Nephron progenitor cell (in vitro differentiated cells): ENCODE measurements at regions not wholly inside any gene's neighbourhood (a gene's known extent, or its start where the extent isn't known, plus 50 kb on each side); places are given as distances from the start of the nearest gene placed in this dataset.

Experiments
- DNase-seq: peaks from one replicate; pipeline ENCODE4 v3.0.0; 2021
- H3K27ac Mint-ChIP-seq: 2 replicates; pipeline ENCODE4 v1.8.0; 2021; ENCODE audit warnings: mild to moderate bottlenecking, moderate library complexity, mixed read lengths
- H3K27me3 Mint-ChIP-seq: 2 replicates; pipeline ENCODE4 v1.8.0; 2021; ENCODE audit warnings: mild to moderate bottlenecking, low read depth, mixed read lengths; ENCODE audit not compliant: poor library complexity
- H3K36me3 Mint-ChIP-seq: 2 replicates; pipeline ENCODE4 v1.8.0; 2021; ENCODE audit warnings: low read depth, mixed read lengths
- H3K4me1 Mint-ChIP-seq: 2 replicates; pipeline ENCODE4 v1.8.0; 2021; ENCODE audit warnings: mixed read lengths
- H3K4me3 Mint-ChIP-seq: 2 replicates; pipeline ENCODE4 v1.8.0; 2021; ENCODE audit warnings: mild to moderate bottlenecking, moderate library complexity, mixed read lengths
- H3K9me3 Mint-ChIP-seq: 2 replicates; pipeline ENCODE4 v1.8.0; 2021; ENCODE audit warnings: mild to moderate bottlenecking, moderate library complexity, mixed read lengths
- TF ChIP-seq, protein P1 (sequence below): fragments of 200-600 bp; sonication (generic); IDR thresholded peaks from 2 replicates; pipeline ENCODE4 v1.5.0; 2021; ENCODE audit warnings: antibody characterized with exemption

DNA sequence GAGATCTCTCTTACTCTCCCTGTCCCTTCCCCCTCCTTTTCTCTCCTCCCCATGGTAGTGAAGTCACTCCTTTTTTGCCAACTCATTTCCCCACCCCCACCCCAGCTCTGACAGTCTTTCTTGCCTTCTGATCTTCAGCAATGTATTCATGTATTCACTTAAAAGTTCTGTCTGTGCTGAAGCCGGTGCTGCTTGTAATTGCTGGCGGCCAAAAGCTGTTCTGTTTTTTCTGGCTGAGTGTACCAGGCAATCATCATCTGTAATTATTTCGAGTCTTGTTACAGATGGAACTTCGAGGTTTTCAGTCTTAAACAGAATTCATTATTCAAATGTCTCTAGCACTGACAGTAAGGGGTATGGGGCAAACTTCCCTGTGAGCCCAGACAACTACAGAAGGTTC, 99.5 kb downstream of the SPATA19 start:
- Mint-ChIP-seq H3K27me3 (peaks cover 3% of the 10 kb centered on the region), H3K4me3 (no peak overlapping the region), H3K4me1 (peaks cover 7% of the 10 kb centered on the region), H3K27ac (no peak overlapping the region), H3K9me3 (peaks cover 10% of the 10 kb centered on the region), H3K36me3 (no peaks in the 10 kb centered on the region)
- DNase-seq = no peak
- TF ChIP-seq, protein P1, sequence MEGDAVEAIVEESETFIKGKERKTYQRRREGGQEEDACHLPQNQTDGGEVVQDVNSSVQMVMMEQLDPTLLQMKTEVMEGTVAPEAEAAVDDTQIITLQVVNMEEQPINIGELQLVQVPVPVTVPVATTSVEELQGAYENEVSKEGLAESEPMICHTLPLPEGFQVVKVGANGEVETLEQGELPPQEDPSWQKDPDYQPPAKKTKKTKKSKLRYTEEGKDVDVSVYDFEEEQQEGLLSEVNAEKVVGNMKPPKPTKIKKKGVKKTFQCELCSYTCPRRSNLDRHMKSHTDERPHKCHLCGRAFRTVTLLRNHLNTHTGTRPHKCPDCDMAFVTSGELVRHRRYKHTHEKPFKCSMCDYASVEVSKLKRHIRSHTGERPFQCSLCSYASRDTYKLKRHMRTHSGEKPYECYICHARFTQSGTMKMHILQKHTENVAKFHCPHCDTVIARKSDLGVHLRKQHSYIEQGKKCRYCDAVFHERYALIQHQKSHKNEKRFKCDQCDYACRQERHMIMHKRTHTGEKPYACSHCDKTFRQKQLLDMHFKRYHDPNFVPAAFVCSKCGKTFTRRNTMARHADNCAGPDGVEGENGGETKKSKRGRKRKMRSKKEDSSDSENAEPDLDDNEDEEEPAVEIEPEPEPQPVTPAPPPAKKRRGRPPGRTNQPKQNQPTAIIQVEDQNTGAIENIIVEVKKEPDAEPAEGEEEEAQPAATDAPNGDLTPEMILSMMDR = no peak

DNA sequence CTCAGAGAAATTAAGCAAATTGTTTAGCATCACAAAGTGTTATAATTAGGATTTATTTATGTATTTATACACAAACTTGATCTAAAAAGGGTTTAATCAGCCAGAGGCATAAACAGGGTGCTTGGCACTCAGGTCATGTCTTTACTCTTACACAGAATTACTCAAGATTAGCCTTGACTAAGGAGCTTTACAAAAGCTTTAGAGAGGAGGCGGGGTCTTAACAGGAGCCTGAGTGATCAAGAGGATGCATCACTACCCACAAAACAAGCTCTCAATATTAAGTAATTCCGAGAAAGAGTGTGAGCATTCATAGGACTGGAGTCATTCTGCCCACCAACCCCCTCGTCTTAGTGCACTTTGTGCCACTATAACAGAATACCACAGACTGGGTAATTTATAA, 103.0 kb downstream of the SPATA19 start:
- H3K27ac Mint-ChIP-seq = no peak overlapping the region
- no peak overlapping the region for H3K4me3 Mint-ChIP-seq
- peaks cover 7% of the 10 kb centered on the region for H3K4me1 Mint-ChIP-seq
- no peaks in the 10 kb centered on the region for H3K9me3 Mint-ChIP-seq
- DNase-seq = no peak
- no peaks in the 10 kb centered on the region for H3K27me3 Mint-ChIP-seq
- no peaks in the 10 kb centered on the region for H3K36me3 Mint-ChIP-seq
- TF ChIP-seq, protein P1 = no peak

DNA sequence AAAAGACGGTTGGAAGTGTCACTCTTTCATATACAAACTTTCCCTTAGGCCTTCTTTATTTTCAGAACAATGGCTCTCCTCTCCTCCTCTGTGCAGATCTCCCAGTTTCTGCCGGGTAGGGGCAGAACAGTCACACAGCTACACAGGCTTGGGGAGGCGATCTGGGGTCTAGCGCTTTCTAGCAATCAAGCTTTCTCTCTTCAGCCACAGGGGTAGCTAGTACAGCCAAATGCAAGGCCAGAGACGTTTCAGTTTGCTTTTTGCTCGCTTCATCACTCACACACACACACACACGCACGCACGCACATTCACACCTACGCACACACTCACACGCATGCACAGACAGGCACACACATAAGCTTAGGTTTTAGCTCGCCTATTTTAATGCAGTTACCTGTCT, 104.3 kb downstream of the SPATA19 start:
- H3K36me3 Mint-ChIP-seq = no peaks in the 10 kb centered on the region
- H3K27ac Mint-ChIP-seq = no peak overlapping the region
- DNase-seq = no peak
- TF ChIP-seq, protein P1 = no peak
- H3K27me3 Mint-ChIP-seq = peaks cover under 1% of the 10 kb centered on the region
- peaks cover 3% of the 10 kb centered on the region for H3K9me3 Mint-ChIP-seq
- H3K4me1 Mint-ChIP-seq = no peaks in the 10 kb centered on the region
- H3K4me3 Mint-ChIP-seq = no peak overlapping the region

DNA sequence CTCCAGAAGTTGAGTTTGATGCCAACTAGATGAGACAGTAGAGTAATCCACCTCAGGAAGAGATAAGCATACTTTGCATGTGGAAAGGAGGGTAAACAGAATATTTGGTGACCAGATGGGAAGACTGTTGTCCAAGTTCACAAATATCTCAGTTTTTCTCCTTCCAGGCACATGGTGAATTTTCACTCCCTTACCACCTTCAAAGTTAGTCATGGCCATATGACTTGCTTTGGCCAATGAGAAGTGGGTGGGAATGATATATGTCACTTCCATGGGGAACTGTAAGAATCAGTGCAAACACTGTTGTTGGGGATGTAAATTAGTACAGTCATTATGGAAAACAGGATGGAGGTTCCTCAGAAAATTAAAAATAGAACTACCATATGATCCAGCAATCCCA, 105.8 kb downstream of the SPATA19 start:
- TF ChIP-seq, protein P1 = no peak
- no peaks in the 10 kb centered on the region for H3K36me3 Mint-ChIP-seq
- H3K4me1 Mint-ChIP-seq = no peaks in the 10 kb centered on the region
- no peak for DNase-seq
- peaks cover 7% of the 10 kb centered on the region for H3K27me3 Mint-ChIP-seq
- H3K4me3 Mint-ChIP-seq = no peak overlapping the region
- H3K27ac Mint-ChIP-seq = no peak overlapping the region
- peaks cover 8% of the 10 kb centered on the region for H3K9me3 Mint-ChIP-seq

DNA sequence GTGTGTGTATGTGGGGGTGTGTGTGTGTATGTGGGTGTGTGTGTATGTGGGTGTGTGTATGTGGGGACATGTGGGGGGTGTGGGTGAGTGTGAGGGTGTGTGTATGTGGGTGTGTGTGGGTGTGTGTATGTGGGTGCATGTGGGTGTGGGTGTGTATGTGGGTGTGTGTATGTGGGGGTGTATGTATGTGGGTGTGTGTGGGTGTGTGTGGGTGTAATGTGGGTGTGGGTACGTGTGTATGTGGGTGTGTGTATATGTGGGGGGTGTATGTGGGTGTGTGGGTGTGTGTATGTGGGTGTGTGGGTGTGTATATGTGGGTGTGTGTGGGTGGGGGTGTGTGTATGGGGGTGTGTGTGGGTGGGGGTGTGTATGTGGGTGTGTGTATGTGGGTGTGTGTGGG, 106.7 kb downstream of the SPATA19 start:
- H3K27ac Mint-ChIP-seq = peak overlapping the region; percentile 6
- DNase-seq = no peak
- TF ChIP-seq, protein P1 = no peak
- peaks cover 7% of the 10 kb centered on the region for H3K27me3 Mint-ChIP-seq
- H3K9me3 Mint-ChIP-seq = peaks cover 8% of the 10 kb centered on the region
- H3K4me1 Mint-ChIP-seq = no peaks in the 10 kb centered on the region
- no peaks in the 10 kb centered on the region for H3K36me3 Mint-ChIP-seq
- H3K4me3 Mint-ChIP-seq = no peak overlapping the region

DNA sequence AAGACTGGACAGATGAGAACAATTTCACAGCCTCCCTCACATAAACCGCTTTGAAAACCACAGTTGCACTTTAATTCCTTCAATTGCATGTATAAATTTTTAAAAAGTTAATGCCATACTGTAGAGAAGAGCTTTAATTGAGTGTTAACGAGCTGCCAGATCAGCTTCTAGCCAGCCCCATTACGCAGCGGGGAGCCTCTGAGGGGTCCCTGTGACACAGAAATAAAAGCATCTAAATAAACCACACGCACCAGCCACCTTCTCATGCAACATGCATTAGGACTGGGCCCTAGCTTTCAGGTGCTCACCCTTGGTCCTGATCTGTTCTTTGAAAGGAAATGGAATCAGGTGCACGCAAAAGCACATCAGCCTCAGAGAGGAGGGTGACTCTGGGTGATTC, 111.7 kb downstream of the SPATA19 start:
- H3K4me3 Mint-ChIP-seq = no peak overlapping the region
- no peaks in the 10 kb centered on the region for H3K36me3 Mint-ChIP-seq
- H3K4me1 Mint-ChIP-seq = no peaks in the 10 kb centered on the region
- TF ChIP-seq, protein P1 = no peak
- peaks cover 8% of the 10 kb centered on the region for H3K9me3 Mint-ChIP-seq
- no peak overlapping the region for H3K27ac Mint-ChIP-seq
- DNase-seq = no peak
- peaks cover 15% of the 10 kb centered on the region for H3K27me3 Mint-ChIP-seq
